Gastrocnemius medialis (tissue), 4 donors: ENCODE measurements at regions not wholly inside any gene's neighbourhood (a gene's known extent, or its start where the extent isn't known, plus 50 kb on each side); places are given as distances from the start of the nearest gene placed in this dataset.

Source experiments
- ATAC-seq, 2 donors: fragments of 150-250 bp; one replicate each; pipeline ENCODE4 v1.9.1; 2016
- DNase-seq, 2 donors: peaks; one replicate each; pipeline ENCODE4 v3.0.0-alpha.2; 2019
- H3K27ac ChIP-seq, 4 donors: fragments of 200-600 bp; sonication (generic); 1 replicate in 1 of 4; 2 replicates in 3 of 4; pipeline ENCODE4 v1.5.1; 2016 to 2018; ENCODE audit warnings: mild to moderate bottlenecking in 2 of 4, moderate library complexity in 1 of 4
- H3K27me3 ChIP-seq, 3 donors: fragments of 200-600 bp; sonication (generic) in 2 of 3; 1 replicate in 1 of 3; 2 replicates in 2 of 3; pipeline versions ENCODE4 v1.5.1 to v1.6.0; 2016 to 2019; ENCODE audit warnings: mild to moderate bottlenecking in 1 of 3, moderate library complexity in 1 of 3
- H3K36me3 ChIP-seq, 2 donors: fragments of 200-600 bp; sonication (generic) in 1 of 2; one replicate each; pipeline ENCODE4 v1.5.1; 2017 to 2018
- H3K4me1 ChIP-seq, 2 donors: fragments of 200-600 bp; sonication (generic) in 1 of 2; one replicate each; pipeline ENCODE4 v1.5.1; 2016 to 2017; ENCODE audit warnings: mild to moderate bottlenecking in 2 of 2
- H3K4me3 ChIP-seq, 4 donors: fragments of 200-600 bp; sonication (generic) in 3 of 4; 1 replicate in 1 of 4; 2 replicates in 3 of 4; pipeline ENCODE4 v1.5.1; 2016 to 2019; ENCODE audit warnings: mild to moderate bottlenecking in 2 of 4
- H3K9me3 ChIP-seq, 3 donors: fragments of 200-600 bp; sonication (generic) in 2 of 3; 1 replicate in 1 of 3; 2 replicates in 2 of 3; pipeline ENCODE4 v1.5.1; 2016 to 2019
- POLR2A ChIP-seq, 2 donors: fragments of 450-650 bp; IDR thresholded peaks; one replicate each; pipeline ENCODE4 v1.6.1; 2017; ENCODE audit warnings: antibody characterized with exemption in 2 of 2, mild to moderate bottlenecking in 2 of 2, moderate library complexity in 2 of 2
- in situ Hi-C, 4 donors: fragments of 200-750 bp; cut with MboI; loops; one replicate each; pipeline versions ENCODE4 v1.15.0 to v1.8.0; 2017; ENCODE audit warnings: low sequenced_read_pairs in 4 of 4
- intact Hi-C: fragments of 100-400 bp; cut with DNase I; formaldehyde crosslinking; loops from one replicate; pipeline ENCODE4 v1.15.1; 2023; ENCODE audit warnings: low total_unique reads
- TF ChIP-seq, protein P1 (sequence below), 5 experiments: fragments of 450-650 bp in 3 of 5; fragments of 200-600 bp in 2 of 5; sonication (generic) in 2 of 5; IDR thresholded peaks in 4 of 5; conservative IDR thresholded peaks in 1 of 5; 1 replicate in 4 of 5; 2 replicates in 1 of 5; pipeline ENCODE4 v1.5.1; 2016 to 2019; ENCODE audit warnings: antibody characterized with exemption in 5 of 5, mild to moderate bottlenecking in 3 of 5, moderate library complexity in 3 of 5

DNA sequence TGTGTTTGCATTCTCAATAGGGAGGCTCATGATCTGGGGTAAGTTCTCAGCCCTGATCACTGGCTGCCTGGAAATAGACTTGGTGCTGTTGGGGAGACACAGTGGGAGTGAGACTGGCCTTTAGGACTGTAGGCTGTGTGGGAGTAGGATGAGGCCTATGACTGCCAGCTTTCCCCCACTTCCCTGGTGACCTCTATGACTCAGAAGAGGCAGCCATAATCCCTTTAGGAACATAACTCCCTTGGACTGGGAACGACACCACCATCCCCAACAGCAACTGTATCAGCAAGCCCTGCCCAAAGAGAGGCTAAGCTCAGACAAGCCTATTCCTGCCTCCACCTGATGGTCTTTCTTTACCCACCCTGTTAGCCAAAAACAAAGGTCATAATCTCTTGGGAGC is 91.3 kb downstream of the SUCNR1 start:
- no peaks in the 10 kb centered on the region for H3K4me1 ChIP-seq
- intact Hi-C loops: no loop called here
- ATAC-seq: no peak

DNA sequence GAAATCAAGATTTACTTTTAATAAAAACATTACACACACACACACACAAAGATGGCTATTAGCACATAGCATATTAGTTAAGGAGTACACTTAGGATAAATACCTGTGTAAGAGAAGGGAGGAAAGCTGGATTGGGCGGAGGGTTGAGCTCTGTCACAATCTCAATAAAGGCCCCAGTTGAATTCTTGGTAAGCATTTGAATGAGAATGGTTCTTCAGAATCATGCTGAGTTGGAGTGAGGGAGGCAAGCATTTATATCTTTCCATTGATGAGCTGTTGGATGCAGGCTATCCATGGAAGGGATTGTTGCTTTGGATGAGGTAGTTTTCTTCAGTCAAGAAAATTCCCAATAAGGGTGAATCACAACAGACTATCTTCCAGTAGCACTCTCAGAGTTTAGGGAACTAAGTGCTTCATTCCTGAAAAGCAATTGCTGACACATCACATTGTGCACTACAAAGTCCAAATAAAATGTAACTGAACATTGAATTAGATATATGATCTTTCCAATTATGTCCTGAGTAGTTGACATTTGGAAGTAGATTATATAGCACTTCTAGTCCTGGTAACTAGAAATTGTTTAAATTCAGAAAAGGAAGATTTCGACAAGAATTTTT is 95.7 kb downstream of the SUCNR1 start:
- Histone ChIP-seq H3K27me3 (no peaks in the 10 kb centered on the region), H3K4me3 (no peak overlapping the region), H3K36me3 (no peaks in the 10 kb centered on the region), H3K9me3 (no peaks in the 10 kb centered on the region), H3K27ac (no peak overlapping the region), H3K4me1 (no peaks in the 10 kb centered on the region)
- in situ Hi-C loops (no loop called here), intact Hi-C loops (no loop called here)
- no peak for ATAC-seq
- no peak for DNase-seq
- TF ChIP-seq, protein P1, sequence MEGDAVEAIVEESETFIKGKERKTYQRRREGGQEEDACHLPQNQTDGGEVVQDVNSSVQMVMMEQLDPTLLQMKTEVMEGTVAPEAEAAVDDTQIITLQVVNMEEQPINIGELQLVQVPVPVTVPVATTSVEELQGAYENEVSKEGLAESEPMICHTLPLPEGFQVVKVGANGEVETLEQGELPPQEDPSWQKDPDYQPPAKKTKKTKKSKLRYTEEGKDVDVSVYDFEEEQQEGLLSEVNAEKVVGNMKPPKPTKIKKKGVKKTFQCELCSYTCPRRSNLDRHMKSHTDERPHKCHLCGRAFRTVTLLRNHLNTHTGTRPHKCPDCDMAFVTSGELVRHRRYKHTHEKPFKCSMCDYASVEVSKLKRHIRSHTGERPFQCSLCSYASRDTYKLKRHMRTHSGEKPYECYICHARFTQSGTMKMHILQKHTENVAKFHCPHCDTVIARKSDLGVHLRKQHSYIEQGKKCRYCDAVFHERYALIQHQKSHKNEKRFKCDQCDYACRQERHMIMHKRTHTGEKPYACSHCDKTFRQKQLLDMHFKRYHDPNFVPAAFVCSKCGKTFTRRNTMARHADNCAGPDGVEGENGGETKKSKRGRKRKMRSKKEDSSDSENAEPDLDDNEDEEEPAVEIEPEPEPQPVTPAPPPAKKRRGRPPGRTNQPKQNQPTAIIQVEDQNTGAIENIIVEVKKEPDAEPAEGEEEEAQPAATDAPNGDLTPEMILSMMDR (IDR thresholded peaks at IDR 0.05 in 4 of 5, conservative IDR thresholded peaks at IDR 0.05 in 1 of 5): no peak
- no peak for TF ChIP-seq POLR2A (IDR thresholded peaks at IDR 0.05)

More for the DNA sequence above, 91.3 kb downstream of the SUCNR1 start:
- in situ Hi-C loops: no loop called here
- H3K4me3 ChIP-seq: no peak overlapping the region
- H3K27me3 ChIP-seq: no peaks in the 10 kb centered on the region
- DNase-seq: no peak
- H3K36me3 ChIP-seq: no peaks in the 10 kb centered on the region
- TF ChIP-seq, protein P1 (IDR thresholded peaks at IDR 0.05 in 4 of 5, conservative IDR thresholded peaks at IDR 0.05 in 1 of 5): no peak
- TF ChIP-seq POLR2A (IDR thresholded peaks at IDR 0.05): no peak
- H3K27ac ChIP-seq: no peak overlapping the region
- H3K9me3 ChIP-seq: no peaks in the 10 kb centered on the region

DNA sequence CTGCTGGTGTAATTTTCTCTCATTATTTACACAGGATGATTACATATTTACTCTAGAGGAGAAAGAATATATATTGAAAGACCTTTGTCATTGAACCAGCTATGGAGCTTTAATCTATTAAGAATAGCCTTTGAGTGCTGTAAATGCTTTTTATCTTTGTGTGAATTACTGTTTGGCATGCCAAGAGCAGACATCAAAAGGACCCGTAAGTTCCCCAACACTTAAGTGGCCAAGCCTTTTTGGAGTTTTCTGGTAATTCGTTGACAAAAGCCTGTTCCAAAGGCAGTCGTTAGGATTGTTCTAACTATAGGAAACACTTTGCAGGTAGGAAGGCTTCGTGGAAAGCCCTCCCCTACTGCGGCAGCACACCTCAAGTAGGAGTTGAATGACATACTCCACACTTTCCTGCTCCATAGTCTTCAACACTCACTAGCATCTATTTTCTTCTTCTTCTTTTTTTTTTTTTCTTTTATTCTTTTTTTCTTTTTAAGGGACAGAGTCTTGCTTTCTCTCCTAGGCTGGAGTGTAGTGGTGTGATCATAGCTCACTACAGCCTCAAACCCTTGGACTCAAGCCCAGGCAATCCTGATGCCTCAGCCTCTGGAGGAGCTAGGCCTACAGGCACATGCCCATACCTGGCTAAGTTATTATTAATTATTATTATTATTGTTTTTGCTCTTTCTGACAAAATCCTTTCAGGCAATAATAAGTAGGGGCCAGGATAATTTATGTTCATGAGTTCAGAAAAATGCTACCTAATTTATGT is 98.6 kb downstream of the SUCNR1 start:
- DNase-seq (no peak), ATAC-seq (no peak)
- Histone ChIP-seq H3K27ac (no peak overlapping the region), H3K27me3 (no peaks in the 10 kb centered on the region), H3K4me3 (no peak overlapping the region), H3K4me1 (no peaks in the 10 kb centered on the region), H3K9me3 (no peaks in the 10 kb centered on the region), H3K36me3 (no peaks in the 10 kb centered on the region)
- in situ Hi-C loops (no loop called here), intact Hi-C loops (no loop called here)
- no peak for TF ChIP-seq POLR2A (IDR thresholded peaks at IDR 0.05)
- TF ChIP-seq, protein P1 (IDR thresholded peaks at IDR 0.05 in 4 of 5, conservative IDR thresholded peaks at IDR 0.05 in 1 of 5): no peak

DNA sequence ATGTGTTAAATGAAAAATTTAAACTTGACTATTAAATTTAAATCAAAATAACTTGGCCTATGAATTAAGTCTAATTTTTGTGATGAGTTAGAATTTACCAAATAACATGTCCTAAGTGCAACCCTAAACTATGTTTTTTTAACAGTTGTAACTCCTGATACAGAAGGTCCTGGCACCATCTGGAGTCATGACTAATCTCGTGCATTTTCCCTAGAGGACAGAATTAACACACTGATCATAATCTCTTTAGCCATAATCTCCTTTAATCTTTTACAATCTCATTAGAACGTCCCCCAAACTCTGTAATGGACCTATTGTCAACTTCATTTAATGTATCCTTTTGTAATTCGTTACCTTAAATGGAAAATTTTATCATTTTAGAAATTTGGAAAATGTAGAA is 100.6 kb downstream of the SUCNR1 start:
- intact Hi-C loops: no loop called here
- no peak for TF ChIP-seq POLR2A (IDR thresholded peaks at IDR 0.05)
- TF ChIP-seq, protein P1 (IDR thresholded peaks at IDR 0.05 in 4 of 5, conservative IDR thresholded peaks at IDR 0.05 in 1 of 5): no peak
- Histone ChIP-seq H3K9me3 (no peaks in the 10 kb centered on the region), H3K27ac (no peak overlapping the region), H3K27me3 (no peaks in the 10 kb centered on the region), H3K4me1 (no peaks in the 10 kb centered on the region), H3K36me3 (no peaks in the 10 kb centered on the region), H3K4me3 (no peak overlapping the region)
- DNase-seq (no peak), ATAC-seq (no peak)
- in situ Hi-C loops: no loop called here
